OCI-LY7 (cell line): ENCODE measurements at regions not wholly inside any gene's neighbourhood (a gene's known extent, or its start where the extent isn't known, plus 50 kb on each side); places are given as distances from the start of the nearest gene placed in this dataset.
"Not testable (repeated sequence)": the region's sequence is repeated elsewhere in the genome, so short reads cannot be mapped to it uniquely, and the experiment has no call there.

ENCODE experiments used
- BruUV-seq: library from RNA; stranded (reverse); fragments of 400-500 nt; replicated peaks from 2 replicates; lab custom pipeline; 2021; lab: Mats Ljungman, UMichigan
- CTCF ChIA-PET: fragments of 300-600 bp; sonication (Branson Sonifier 250); formaldehyde crosslinking; loops from one replicate; lab custom pipeline; 2022; ENCODE audit warnings: antibody characterized with exemption; ENCODE audit not compliant: unreplicated experiment; lab: Charles Lee
- POLR2A ChIA-PET: fragments of 300-600 bp; sonication (Branson Sonifier 250); formaldehyde crosslinking; loops from one replicate; lab custom pipeline; 2022; ENCODE audit warnings: antibody characterized with exemption; lab: Charles Lee
- DNase-seq: peaks from one replicate; pipeline ENCODE4 v3.0.0-alpha.2; 2015; ENCODE audit warnings: low spot score
- H2AFZ ChIP-seq: fragments of 200-600 bp; sonication (generic), shearing (Covaris generic); 2 replicates; pipeline ENCODE4 v1.6.1; 2014; ENCODE audit warnings: mild to moderate bottlenecking, antibody characterized with exemption, low read length, moderate library complexity
- H3K27ac ChIP-seq: fragments of 200-600 bp; sonication (generic); 2 replicates; pipeline ENCODE4 v1.5.1; 2014; ENCODE audit warnings: mixed run types, low read depth, mild to moderate bottlenecking, moderate library complexity, low read length, inconsistent platforms; ENCODE audit not compliant: poor library complexity, severe bottlenecking
- H3K36me3 ChIP-seq: fragments of 200-600 bp; sonication (generic); 2 replicates; pipeline ENCODE4 v1.6.1; 2014; ENCODE audit warnings: mild to moderate bottlenecking, antibody characterized with exemption, low read length, moderate library complexity, mixed read lengths; ENCODE audit not compliant: insufficient read depth
- H3K4me1 ChIP-seq: fragments of 200-600 bp; sonication (generic); 2 replicates; pipeline ENCODE4 v1.5.1; 2014; ENCODE audit warnings: mild to moderate bottlenecking, low read length; ENCODE audit not compliant: insufficient read depth, poor library complexity, severe bottlenecking
- H3K4me2 ChIP-seq: fragments of 200-600 bp; sonication (generic); 2 replicates; pipeline ENCODE4 v1.6.1; 2014; ENCODE audit warnings: mild to moderate bottlenecking, low read length
- H3K4me3 ChIP-seq: fragments of 200-600 bp; sonication (generic); 2 replicates; pipeline ENCODE4 v1.5.1; 2014; ENCODE audit warnings: mild to moderate bottlenecking, low read depth, low read length; ENCODE audit not compliant: poor library complexity, severe bottlenecking
- H3K79me2 ChIP-seq: fragments of 200-600 bp; sonication (generic); 2 replicates; pipeline ENCODE4 v1.6.1; 2016; ENCODE audit warnings: low read depth, mild to moderate bottlenecking, low read length, moderate library complexity, mixed read lengths; ENCODE audit not compliant: insufficient read depth
- H3K9me2 ChIP-seq: fragments of 200-600 bp; sonication (generic); 2 replicates; pipeline ENCODE4 v1.6.1; 2016; ENCODE audit warnings: mild to moderate bottlenecking, low read length, mixed read lengths; ENCODE audit not compliant: insufficient read depth
- H3K9me3 ChIP-seq: fragments of 200-600 bp; sonication (generic); 2 replicates; pipeline ENCODE4 v1.6.1; 2014; ENCODE audit warnings: mild to moderate bottlenecking, mixed run types, low read length, mixed read lengths
- H4K20me1 ChIP-seq: fragments of 200-600 bp; sonication (generic); 2 replicates; pipeline ENCODE4 v1.6.1; 2014; ENCODE audit warnings: mild to moderate bottlenecking, antibody characterized with exemption, low read length, moderate library complexity, mixed read lengths; ENCODE audit not compliant: insufficient read depth
- CTCF ChIP-seq: fragments of 200-600 bp; sonication (generic); conservative IDR thresholded peaks from 2 replicates; pipeline ENCODE4 v1.5.1; 2014; ENCODE audit warnings: mild to moderate bottlenecking, antibody characterized with exemption, low read length, moderate library complexity, mixed read lengths
- EZH2phosphoT487 ChIP-seq: fragments of 200-600 bp; sonication (generic); IDR thresholded peaks from 2 replicates; pipeline ENCODE4 v1.6.1; 2018; ENCODE audit warnings: low read depth, borderline replicate concordance, mild to moderate bottlenecking, mixed run types, antibody characterized with exemption, low read length, moderate library complexity, mixed read lengths
- intact Hi-C: fragments of 100-400 bp; cut with micrococcal nuclease; formaldehyde crosslinking; loops from one replicate; pipeline ENCODE4 v1.10.0; 2022; ENCODE audit not compliant: unreplicated experiment

- Histone ChIP-seq H3K36me3 (no peaks in the 10 kb centered on the region), H3K4me3 (no peak overlapping the region), H3K27ac (no peak overlapping the region), H3K9me3 (no peaks in the 10 kb centered on the region), H4K20me1 (no peaks in the 10 kb centered on the region), H3K79me2 (no peaks in the 10 kb centered on the region), H3K9me2 (no peaks in the 10 kb centered on the region), H3K4me2 (no peak overlapping the region), H3K4me1 (no peaks in the 10 kb centered on the region), H2AFZ (no peak overlapping the region)
- ChIA-PET CTCF (no interaction called here), POLR2A (interaction anchor here (0.7 kb wide), 1 partner anchor 37 kb away, joined by 3 read pairs; no protein-coding TSS in a partner anchor)
- no peak for TF ChIP-seq EZH2phosphoT487
- TF ChIP-seq CTCF, result no peak
- BruUV-seq, result no TSS peak
- DNase-seq, result no peak
- intact Hi-C loops, result no loop called here
Measured at GRCh38 chr2:215722125-215722524, 286.3 kb upstream of the FN1 start.

- H3K4me2 ChIP-seq, H2AFZ ChIP-seq, BruUV-seq, H3K36me3 ChIP-seq, CTCF ChIA-PET, H3K9me2 ChIP-seq, DNase-seq, H3K79me2 ChIP-seq, H3K4me1 ChIP-seq, POLR2A ChIA-PET, H3K4me3 ChIP-seq, intact Hi-C loops, H3K27ac ChIP-seq, H3K9me3 ChIP-seq, H4K20me1 ChIP-seq: not testable (repeated sequence)
Measured at GRCh38 chr2:215721515-215721914, 285.6 kb upstream of the FN1 start.

- no peaks in the 10 kb centered on the region for H4K20me1 ChIP-seq
- no peak for DNase-seq
- ChIA-PET POLR2A (interaction anchor here (0.5 to 0.6 kb wide), 2 partner anchors 11 to 894 kb away, joined by 3 read pairs; no protein-coding TSS in a partner anchor), CTCF (no interaction called here)
- H2AFZ ChIP-seq, result no peak overlapping the region
- no peaks in the 10 kb centered on the region for H3K79me2 ChIP-seq
- H3K4me1 ChIP-seq, result no peaks in the 10 kb centered on the region
- no peaks in the 10 kb centered on the region for H3K36me3 ChIP-seq
- no peak overlapping the region for H3K4me3 ChIP-seq
- H3K27ac ChIP-seq, result no peak overlapping the region
- H3K9me2 ChIP-seq, result no peaks in the 10 kb centered on the region
- TF ChIP-seq CTCF (no peak), EZH2phosphoT487 (no peak)
- no peaks in the 10 kb centered on the region for H3K9me3 ChIP-seq
- no TSS peak for BruUV-seq
- no peak overlapping the region for H3K4me2 ChIP-seq
- intact Hi-C loops, result no loop called here
Measured at GRCh38 chr2:215718890-215719289, 283.0 kb upstream of the FN1 start.
